SK-N-SH treated with all-trans-retinoic acid at 6 μM for 48 hours (cell line): ENCODE measurements at regions not wholly inside any gene's neighbourhood (a gene's known extent, or its start where the extent isn't known, plus 50 kb on each side); places are given as distances from the start of the nearest gene placed in this dataset.

Experiments used
- ATAC-seq: fragments of 200-7000 bp; cut with Tn5 transposase; 3 replicates; pipeline ENCODE4 v1.9.1; 2020; ENCODE audit warnings: mild to moderate bottlenecking, moderate library complexity
- ARNTL ChIP-seq: fragments of 450-650 bp; formaldehyde crosslinking; IDR thresholded peaks from 2 replicates; pipeline ENCODE4 v1.5.0; 2020; ENCODE audit warnings: low read depth, mild to moderate bottlenecking, moderate library complexity, borderline replicate concordance
- BACH2 ChIP-seq: fragments of 250-450 bp; sonication (Bioruptor Pico); IDR thresholded peaks from 2 replicates; pipeline ENCODE4 v1.9.0; 2021; ENCODE audit warnings: mild to moderate bottlenecking, borderline replicate concordance
- CREB5 ChIP-seq: fragments of 250-450 bp; sonication (Bioruptor Pico); IDR thresholded peaks from 2 replicates; pipeline ENCODE4 v1.5.1; 2020; ENCODE audit warnings: low read depth, mild to moderate bottlenecking, moderate library complexity
- ESRRG ChIP-seq: fragments of 250-450 bp; sonication (Bioruptor Pico); IDR thresholded peaks from 2 replicates; pipeline ENCODE4 v1.6.1; 2021; ENCODE audit warnings: mild to moderate bottlenecking
- ISL1 ChIP-seq: fragments of 250-450 bp; sonication (Bioruptor Pico); IDR thresholded peaks from 2 replicates; pipeline ENCODE4 v2.1.2; 2022; ENCODE audit warnings: mild to moderate bottlenecking, moderate library complexity
- OSR1 ChIP-seq: fragments of 250-450 bp; sonication (Bioruptor Pico); IDR thresholded peaks from 2 replicates; pipeline ENCODE4 v1.8.0; 2022; ENCODE audit warnings: moderate library complexity, mild to moderate bottlenecking, inconsistent platforms
- PATZ1 ChIP-seq: fragments of 250-450 bp; sonication (Bioruptor Pico); IDR thresholded peaks from 2 replicates; pipeline ENCODE4 v1.8.0; 2020; ENCODE audit warnings: mild to moderate bottlenecking, moderate library complexity, borderline replicate concordance
- PPARA ChIP-seq: fragments of 250-450 bp; sonication (Bioruptor Pico); IDR thresholded peaks from 2 replicates; pipeline ENCODE4 v1.5.0; 2020; ENCODE audit warnings: mild to moderate bottlenecking, borderline replicate concordance
- RARB ChIP-seq: fragments of 250-450 bp; sonication (Bioruptor Pico); IDR thresholded peaks from 2 replicates; pipeline ENCODE4 v1.8.0; 2021; ENCODE audit warnings: mild to moderate bottlenecking, moderate library complexity
- TOX ChIP-seq: fragments of 250-450 bp; sonication (Bioruptor Pico); IDR thresholded peaks from 2 replicates; pipeline ENCODE4 v1.8.0; 2021; ENCODE audit warnings: mild to moderate bottlenecking, moderate library complexity, borderline replicate concordance
- ZC3H10 ChIP-seq: fragments of 250-450 bp; sonication (Bioruptor Pico); IDR thresholded peaks from 2 replicates; pipeline ENCODE4 v1.5.1; 2021; ENCODE audit warnings: mild to moderate bottlenecking, moderate library complexity
- ZFP3 ChIP-seq: fragments of 250-450 bp; sonication (Bioruptor Pico); IDR thresholded peaks from 2 replicates; pipeline ENCODE4 v1.5.0; 2020; ENCODE audit warnings: mild to moderate bottlenecking, moderate library complexity
- ZNF565 ChIP-seq: fragments of 450-650 bp; formaldehyde crosslinking; conservative IDR thresholded peaks from 2 replicates; pipeline ENCODE4 v1.5.0; 2020; ENCODE audit warnings: low read depth, mild to moderate bottlenecking, moderate library complexity
- ZNF70 ChIP-seq: fragments of 450-650 bp; formaldehyde crosslinking; IDR thresholded peaks from 2 replicates; pipeline ENCODE4 v1.5.0; 2020; ENCODE audit warnings: mild to moderate bottlenecking, moderate library complexity
- ZNF8 ChIP-seq: fragments of 450-650 bp; formaldehyde crosslinking; IDR thresholded peaks from 2 replicates; pipeline ENCODE4 v1.5.0; 2020; ENCODE audit warnings: mild to moderate bottlenecking, moderate library complexity
- TF ChIP-seq, protein P1 (sequence below): fragments of 250-450 bp; sonication (Bioruptor Pico); IDR thresholded peaks from 2 replicates; pipeline ENCODE4 v1.8.0; 2021; ENCODE audit warnings: low read depth, mild to moderate bottlenecking, moderate library complexity, borderline replicate concordance
- TF ChIP-seq, protein P2 (sequence below): fragments of 250-450 bp; sonication (Bioruptor Pico); IDR thresholded peaks from 2 replicates; pipeline ENCODE4 v1.5.1; 2021; ENCODE audit warnings: mild to moderate bottlenecking, moderate library complexity

- no peak for ATAC-seq
- TF ChIP-seq ESRRG (CRISPR knock-in tag), result no peak
- no peak for TF ChIP-seq ZNF565
- no peak for TF ChIP-seq PATZ1
- no peak for TF ChIP-seq CREB5 (CRISPR knock-in tag)
- TF ChIP-seq RARB (CRISPR knock-in tag), result no peak
- no peak for TF ChIP-seq TOX (CRISPR knock-in tag)
- TF ChIP-seq BACH2 (CRISPR knock-in tag), result no peak
- no peak for TF ChIP-seq ARNTL (CRISPR knock-in tag)
- no peak for TF ChIP-seq ISL1 (CRISPR knock-in tag)
- no peak for TF ChIP-seq ZNF8 (CRISPR knock-in tag)
- TF ChIP-seq ZNF70, result no peak
Measured at GRCh38 chr3:194824701-194825111, 139.0 kb downstream of the FAM43A start.

DNA sequence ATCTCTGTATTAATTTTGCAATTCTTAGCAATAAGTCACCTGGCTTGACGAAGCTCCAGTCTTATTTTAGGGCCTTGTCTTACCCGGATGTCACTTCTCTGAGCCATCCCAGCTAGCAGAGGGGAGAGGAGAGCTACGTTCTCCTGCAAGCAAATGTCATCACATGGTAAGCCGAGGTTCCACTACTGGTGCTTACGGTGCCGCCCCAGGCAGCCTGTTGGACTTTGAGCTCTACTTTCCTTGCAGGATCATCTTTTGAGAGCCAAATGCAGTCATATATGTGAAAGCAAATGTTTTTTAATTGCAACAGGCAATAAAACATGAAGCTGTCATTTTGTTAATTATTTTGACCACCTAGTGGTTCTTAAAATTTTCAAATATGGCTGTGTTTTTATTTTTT, 140.9 kb downstream of the FAM43A start:
- no peak for ATAC-seq
- TF ChIP-seq, protein P1, sequence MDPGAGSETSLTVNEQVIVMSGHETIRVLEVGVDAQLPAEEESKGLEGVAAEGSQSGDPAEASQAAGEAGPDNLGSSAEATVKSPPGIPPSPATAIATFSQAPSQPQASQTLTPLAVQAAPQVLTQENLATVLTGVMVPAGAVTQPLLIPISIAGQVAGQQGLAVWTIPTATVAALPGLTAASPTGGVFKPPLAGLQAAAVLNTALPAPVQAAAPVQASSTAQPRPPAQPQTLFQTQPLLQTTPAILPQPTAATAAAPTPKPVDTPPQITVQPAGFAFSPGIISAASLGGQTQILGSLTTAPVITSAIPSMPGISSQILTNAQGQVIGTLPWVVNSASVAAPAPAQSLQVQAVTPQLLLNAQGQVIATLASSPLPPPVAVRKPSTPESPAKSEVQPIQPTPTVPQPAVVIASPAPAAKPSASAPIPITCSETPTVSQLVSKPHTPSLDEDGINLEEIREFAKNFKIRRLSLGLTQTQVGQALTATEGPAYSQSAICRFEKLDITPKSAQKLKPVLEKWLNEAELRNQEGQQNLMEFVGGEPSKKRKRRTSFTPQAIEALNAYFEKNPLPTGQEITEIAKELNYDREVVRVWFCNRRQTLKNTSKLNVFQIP (CRISPR knock-in tag), result no peak
- TF ChIP-seq BACH2 (CRISPR knock-in tag), result no peak

DNA sequence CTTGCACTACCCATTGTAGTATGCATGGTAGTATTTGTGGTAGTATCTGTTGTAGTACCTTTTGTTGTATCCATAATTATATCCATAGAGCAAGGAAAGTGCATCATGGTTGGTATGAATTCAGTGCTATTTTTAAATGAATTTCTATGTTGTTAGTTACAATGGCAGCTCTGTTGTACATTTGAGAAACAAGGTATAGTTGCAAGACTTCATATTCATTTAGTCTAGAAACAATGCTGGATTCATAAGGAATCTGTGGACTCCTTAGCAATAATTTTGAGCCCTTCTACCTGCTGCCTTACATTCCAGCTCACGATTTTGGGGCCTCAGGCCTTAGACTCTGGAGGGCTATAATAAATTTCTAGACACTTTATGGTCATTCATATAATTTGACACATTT, 141.8 kb downstream of the FAM43A start:
- ATAC-seq, result no peak
- TF ChIP-seq RARB (CRISPR knock-in tag) (no peak), CREB5 (CRISPR knock-in tag) (no peak), ZNF565 (no peak), ISL1 (CRISPR knock-in tag) (no peak), ZNF8 (CRISPR knock-in tag) (no peak), PATZ1 (no peak), ZNF70 (no peak), ZFP3 (no peak), OSR1 (CRISPR knock-in tag) (no peak), ARNTL (CRISPR knock-in tag) (no peak), ZC3H10 (CRISPR knock-in tag) (no peak), TOX (CRISPR knock-in tag) (no peak)
- TF ChIP-seq, protein P2, sequence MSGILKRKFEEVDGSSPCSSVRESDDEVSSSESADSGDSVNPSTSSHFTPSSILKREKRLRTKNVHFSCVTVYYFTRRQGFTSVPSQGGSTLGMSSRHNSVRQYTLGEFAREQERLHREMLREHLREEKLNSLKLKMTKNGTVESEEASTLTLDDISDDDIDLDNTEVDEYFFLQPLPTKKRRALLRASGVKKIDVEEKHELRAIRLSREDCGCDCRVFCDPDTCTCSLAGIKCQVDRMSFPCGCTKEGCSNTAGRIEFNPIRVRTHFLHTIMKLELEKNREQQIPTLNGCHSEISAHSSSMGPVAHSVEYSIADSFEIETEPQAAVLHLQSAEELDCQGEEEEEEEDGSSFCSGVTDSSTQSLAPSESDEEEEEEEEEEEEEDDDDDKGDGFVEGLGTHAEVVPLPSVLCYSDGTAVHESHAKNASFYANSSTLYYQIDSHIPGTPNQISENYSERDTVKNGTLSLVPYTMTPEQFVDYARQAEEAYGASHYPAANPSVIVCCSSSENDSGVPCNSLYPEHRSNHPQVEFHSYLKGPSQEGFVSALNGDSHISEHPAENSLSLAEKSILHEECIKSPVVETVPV (CRISPR knock-in tag), result no peak

DNA sequence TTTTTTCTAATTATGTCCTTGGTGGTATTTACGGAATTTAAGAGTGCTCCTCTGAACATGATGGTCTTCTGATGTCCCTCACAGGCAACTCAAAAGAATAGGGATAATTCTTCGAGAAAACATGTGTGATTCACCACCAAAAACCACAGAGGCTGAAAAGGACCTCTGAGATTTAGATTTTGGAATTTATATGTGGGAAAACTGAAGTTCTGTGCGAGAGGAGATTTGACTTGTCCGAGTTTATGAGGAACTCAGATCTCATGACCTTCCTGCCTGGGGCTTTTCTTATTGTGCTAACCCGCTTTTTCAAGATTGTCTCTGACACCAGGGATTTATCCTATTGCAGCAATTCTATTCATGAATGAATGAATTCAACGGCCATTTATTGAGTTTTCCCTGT, 142.4 kb downstream of the FAM43A start:
- TF ChIP-seq PPARA (CRISPR knock-in tag) (no peak), ZC3H10 (CRISPR knock-in tag) (no peak)
- no peak for ATAC-seq
